NCI-H1930 (cell line): ENCODE measurements at regions not wholly inside any gene's neighbourhood (a gene's known extent, or its start where the extent isn't known, plus 50 kb on each side); places are given as distances from the start of the nearest gene placed in this dataset.
"Not testable (repeated sequence)": the region's sequence is repeated elsewhere in the genome, so short reads cannot be mapped to it uniquely, and the experiment has no call there.

Source experiments
- DNase-seq, 2 experiments: peaks; one replicate each; lab custom pipeline; 2025; lab: John Stamatoyannopoulos, UW

DNA sequence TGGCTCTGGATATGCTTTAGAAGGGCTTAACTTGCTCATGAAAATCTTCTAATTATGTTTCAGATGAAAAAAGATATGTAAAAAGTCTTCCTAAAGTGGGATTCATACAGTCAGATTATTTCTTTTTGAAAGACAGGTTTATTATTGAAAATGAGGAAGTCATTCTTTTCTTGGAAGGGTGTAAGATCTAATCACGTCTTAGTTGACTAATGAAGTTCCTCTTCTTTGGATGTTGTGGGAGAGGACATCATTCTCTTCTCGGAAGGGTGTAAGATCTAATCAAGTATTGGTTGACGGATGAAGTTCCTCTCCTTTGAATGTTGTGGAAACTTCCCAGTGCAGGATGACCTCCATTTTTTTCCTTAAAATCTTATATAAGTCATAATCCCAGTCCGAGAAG, 74.9 kb downstream of the ALG10 start:
- no peak for DNase-seq

DNA sequence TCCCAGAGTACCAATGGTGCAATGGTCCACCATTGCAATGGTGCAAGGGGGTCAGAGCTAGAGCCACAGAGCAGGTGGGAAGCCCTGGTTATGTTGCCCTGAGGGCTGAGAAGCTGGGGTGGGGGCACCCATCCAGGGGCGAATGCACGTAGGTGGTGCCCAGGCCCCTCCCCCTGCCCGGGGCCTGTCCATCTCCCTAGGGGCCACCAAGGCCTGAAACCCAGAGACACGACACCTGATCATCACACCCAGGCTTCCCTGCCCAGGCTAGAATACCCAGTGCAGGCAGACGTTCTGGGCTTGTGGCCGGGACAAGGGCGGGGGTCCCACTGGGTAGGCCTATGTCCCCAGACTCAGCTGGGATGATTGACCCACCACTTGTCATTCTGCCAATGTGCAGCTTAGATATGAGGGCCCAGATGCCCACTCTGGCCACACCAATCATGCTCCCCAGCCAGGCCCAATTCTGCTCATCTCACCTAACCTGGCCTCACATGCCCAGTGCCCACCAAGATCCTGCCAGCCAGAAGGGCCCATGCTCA, 83.2 kb downstream of the ALG10 start:
- DNase-seq, result no peak

- no peak for DNase-seq
Measured at GRCh38 chr12:34106172-34106571, 83.9 kb downstream of the ALG10 start.

DNA sequence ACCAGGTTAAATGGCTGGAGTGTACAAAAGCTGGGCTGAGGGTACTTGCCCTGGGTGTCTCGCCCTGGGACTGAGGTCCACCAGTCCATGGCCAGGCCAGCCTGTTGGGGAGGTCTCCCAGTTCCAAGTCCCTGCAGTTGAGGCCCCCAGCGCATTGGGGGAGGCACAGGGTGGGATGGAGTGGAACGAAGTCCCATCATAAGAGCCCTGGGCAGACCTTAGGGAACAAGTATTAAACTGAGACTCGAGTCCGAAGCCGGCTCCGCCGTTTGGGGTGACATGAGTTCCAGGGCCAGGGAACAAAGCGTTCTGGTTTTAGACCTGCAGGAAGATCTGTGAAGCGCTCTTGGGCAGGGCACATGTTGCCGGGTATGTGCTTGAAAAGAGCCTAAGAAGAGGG, 84.7 kb downstream of the ALG10 start:
- DNase-seq, result no peak

DNA sequence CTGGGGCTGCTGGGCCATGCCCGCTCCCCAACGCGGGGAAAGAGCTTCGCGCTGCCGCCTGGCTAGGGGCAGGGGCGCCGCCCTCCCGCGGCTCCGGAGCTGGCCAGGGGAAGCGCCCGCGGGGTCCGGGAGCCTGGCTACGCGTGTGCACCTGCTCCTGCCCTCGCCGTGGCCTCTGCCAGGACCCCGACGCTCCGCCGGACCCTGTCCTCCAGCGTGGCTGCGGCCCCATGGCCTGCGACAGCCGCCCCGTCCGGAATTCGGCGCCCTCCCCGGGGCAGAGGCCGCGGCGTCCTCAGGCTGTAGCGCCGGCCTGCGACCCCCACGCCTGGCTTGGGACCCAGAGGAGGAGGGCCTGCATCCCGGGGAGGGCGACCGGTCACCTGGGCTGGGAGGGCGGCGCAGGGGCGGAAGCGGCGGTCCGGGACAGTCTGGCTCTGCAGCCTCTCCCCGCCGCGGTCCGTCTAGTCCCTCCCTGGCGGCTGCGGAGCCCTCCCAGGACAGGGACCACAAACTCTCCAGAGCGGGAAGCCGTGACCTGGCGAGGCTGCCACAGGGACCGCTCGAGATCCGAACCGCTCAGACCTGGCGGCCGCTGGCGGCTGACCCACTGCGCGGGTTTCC, 85.6 kb downstream of the ALG10 start:
- DNase-seq, result no peak

DNA sequence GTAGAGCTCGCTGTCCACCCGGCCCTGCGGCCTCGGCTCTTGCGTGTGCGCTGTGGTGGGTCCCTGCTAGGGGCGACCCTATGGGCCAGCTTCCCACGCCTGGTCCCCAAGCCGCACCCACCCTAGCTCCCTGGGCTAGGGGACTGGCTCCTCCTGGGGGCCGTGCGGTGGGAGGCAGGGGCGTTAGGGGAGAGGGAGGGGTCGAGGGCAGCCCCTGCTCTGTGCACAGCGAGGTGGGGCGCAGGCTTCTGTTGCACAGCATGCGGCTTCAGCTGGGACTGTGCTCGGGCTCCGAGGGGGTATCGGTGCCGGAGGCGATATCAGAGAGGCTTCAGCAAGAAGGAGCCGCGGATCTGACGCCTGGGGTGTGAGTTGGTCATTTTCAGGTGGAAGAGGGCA, 86.1 kb downstream of the ALG10 start:
- DNase-seq, result no peak

DNA sequence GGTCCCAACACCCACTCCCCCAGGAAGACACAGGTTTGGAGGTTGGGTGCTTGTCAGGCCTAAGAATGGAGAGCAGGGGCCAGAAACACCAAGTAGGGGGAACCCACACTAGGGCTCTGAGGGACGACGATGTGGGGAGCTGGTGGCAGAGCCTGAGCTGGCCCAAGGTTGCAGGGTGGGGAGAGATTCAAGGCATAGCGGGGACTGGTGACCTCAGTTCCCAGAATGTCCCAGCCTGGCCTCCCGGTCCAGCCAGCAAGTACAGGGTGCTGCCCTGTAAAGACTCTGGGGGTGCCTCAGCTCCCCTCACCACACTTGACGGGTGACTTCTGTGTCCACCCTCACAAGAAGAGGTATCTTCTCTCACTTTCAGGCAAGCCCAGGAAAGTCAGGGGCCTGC, 86.7 kb downstream of the ALG10 start:
- DNase-seq, result no peak

GRCh38 chr12:34109390-34109789, 87.1 kb downstream of the ALG10 start:
- no peak for DNase-seq

DNA sequence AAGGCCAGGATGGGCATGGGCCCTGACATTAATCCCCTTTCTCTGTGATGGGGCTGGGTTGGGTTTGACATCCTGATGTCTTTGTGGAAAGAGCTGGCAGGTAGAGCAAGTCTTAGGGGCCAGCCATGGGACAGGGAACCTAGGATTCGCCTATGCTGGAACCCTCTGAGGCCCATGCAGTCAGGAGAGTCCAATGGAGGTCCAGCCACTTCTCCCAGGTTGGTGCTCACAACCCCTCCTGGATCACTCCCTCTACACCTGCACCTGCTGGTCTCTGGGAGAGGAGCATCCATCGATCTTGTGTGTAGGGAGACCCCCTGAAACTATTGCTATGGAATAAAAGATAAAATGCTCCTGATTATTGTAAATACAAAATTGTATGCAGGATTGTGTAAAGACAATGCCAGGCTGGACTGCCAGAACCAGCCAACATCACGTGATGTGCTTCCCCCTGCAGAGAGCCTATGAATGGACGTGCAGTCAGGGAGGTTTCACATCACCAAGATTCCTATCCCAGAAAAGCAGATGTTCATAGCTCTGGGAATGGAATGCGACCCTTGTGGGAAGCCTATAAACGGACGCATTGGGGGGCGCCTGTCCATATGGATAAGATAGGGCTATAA, 87.7 kb downstream of the ALG10 start:
- DNase-seq, result not testable (repeated sequence)

GRCh38 chr12:34119366-34119765, 97.1 kb downstream of the ALG10 start:
- no peak for DNase-seq

GRCh38 chr12:34121360-34121759, 99.1 kb downstream of the ALG10 start:
- DNase-seq, result no peak

- DNase-seq, result peak; percentile 32 to 59
Measured at GRCh38 chr12:34123092-34123491, 100.8 kb downstream of the ALG10 start.

GRCh38 chr12:34124608-34125007, 102.3 kb downstream of the ALG10 start:
- DNase-seq, result no peak

DNA sequence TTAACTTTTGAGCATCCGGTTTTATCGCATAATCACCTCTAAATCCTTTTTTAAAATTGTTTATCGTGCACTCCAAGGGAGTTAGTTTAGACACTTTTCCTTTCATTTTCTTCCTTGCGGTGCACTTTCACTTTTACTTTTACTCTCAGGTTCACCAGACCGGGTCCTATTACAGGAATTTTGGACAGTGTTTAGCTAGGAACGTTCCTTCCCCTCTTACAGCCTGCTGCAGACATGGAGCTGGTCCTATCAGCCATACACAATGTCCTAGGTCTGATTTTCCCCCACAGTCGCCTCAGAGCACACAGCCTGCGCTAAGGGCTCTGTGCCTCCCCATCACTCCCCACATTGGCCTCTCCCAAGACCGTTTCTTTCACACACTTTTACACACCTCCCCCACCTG, 103.9 kb downstream of the ALG10 start:
- no peak for DNase-seq

DNA sequence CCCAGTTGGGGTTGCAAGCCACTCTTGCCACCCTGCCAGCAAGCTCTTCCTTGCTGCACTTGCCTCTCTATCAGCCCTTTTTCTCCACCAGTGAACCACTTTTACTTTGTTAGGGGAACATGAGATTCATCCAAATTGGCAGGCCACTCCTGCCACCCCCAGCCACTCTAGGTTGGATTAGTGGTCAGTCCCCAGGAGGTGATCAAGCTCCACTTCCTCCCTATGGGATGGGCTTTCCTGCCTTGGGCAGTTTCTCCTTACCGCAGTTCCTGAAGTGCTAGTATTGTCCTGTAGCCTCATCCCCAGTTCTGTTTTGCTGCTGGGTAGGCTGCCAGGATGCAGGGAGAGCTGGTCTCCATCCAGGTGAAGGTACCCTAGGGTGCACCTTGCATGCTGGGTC, 104.5 kb downstream of the ALG10 start:
- no peak for DNase-seq

DNA sequence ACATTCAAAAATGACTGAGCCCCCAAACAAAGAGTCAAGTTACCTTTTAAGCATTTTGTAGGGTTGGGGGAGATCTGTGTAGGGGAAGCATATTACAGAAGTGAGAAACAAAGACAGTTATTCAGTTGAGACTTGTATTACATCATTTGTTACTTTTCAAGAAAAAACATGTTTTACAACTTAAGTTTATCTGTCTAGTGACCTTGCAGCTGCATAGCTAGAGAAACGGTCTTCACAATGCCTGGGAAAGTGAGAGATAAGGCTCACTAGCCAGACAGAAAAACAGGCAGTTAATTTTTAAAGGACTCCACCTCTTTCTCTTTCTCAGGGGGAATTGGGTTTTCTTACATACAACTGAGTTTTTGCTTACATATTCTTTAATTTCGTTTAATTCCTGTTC, 105.1 kb downstream of the ALG10 start:
- not testable (repeated sequence) for DNase-seq

GRCh38 chr12:34142430-34142829, 120.1 kb downstream of the ALG10 start:
- DNase-seq, result no peak

- DNase-seq, result no peak
Measured at GRCh38 chr12:34151019-34151418, 128.7 kb downstream of the ALG10 start.

DNA sequence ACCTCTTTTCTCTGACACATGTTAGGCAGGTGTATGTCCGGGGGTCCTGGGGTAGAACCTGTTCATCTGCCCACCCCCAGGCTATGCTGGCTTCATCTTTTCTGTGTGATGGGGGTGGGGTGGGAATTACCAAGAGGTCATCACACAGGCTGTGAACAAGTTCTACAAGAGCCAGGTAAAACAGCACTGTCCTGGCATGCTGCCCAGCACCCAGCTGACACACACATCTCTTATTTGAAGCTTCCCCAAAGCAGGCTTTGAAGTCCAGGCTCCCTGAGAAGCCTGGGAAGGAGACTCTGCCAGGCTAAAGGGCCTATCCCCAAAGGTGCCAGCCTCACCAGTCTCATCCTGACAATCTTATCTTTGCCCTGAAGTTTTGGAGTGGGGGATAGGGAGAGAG, 141.1 kb downstream of the ALG10 start:
- no peak for DNase-seq

DNA sequence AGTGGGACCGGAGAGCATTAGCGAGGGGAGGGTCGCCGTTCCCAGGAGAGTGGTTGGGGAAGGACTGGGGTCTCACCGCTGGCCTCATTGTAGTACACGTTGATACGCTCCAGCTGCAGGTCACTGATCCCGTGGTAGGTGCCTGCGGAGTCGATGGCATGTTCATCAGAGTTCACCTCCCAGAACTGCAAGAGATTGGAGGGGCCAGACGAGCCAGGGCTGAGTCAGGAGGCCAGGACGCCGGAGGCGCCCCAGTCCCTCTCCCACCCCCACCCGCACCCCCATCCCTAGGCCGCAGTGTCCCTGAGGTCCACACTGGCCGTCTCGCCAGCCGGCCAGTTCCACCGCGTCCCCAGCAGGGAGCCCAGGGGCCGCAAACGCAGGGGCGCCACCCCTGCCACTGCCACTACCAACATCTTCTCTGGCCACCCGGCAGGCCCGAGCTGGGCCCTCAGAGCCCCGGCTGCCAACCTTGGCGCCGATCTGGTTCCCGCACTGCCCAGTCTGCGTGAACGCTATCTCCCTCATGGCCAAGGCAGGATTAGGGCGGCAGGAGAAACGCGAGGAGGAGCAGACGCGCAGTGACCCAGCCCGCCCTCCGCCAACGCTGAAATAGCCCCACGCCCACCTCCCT, 144.2 kb downstream of the ALG10 start:
- no peak for DNase-seq

DNA sequence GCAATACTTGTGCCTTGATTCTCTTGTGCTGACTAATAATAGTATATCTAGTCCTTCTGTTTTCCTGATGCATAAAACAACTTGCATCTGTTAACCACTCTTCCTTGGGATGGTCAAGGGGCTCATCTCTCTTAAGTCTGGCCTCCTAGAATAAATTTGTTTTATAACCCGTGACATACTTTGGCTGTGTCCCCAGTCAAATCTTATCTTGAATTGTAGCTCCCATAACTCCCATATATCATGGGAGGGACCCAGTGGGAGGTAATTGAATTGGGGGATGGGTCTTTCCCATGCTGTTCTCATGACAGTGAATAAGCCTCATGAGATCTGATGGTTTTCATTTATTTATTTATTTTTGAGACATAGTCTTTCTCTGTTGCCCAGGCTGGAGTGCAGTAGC, 146.2 kb downstream of the ALG10 start:
- DNase-seq, result not testable (repeated sequence)

GRCh38 chr12:34186492-34186891, 164.2 kb downstream of the ALG10 start:
- DNase-seq, result no peak

DNA sequence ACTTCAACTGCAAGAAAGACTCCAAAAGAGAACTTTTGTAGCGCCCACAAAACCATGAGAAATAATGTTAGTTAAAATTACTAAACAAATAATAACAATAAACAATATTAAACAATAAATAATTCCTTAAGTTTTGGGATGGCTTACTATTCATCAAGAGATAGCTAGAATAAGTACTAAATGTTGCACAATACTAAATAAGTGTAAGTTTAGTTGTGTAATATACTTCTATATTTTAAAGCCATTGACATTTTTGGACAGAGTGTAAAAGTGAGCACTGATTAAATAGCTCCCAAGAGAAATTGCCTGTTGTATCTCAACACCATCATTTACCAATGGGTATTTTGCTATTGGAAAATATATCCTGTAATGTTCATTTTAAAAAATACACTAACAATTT, 166.7 kb downstream of the ALG10 start:
- DNase-seq, result no peak
